Gastrocnemius medialis (tissue), 4 donors: ENCODE measurements at regions not wholly inside any gene's neighbourhood (a gene's known extent, or its start where the extent isn't known, plus 50 kb on each side); places are given as distances from the start of the nearest gene placed in this dataset.

Source experiments
- ATAC-seq, 2 donors: fragments of 150-250 bp; one replicate each; pipeline ENCODE4 v1.9.1; 2016
- DNase-seq, 2 donors: peaks; one replicate each; pipeline ENCODE4 v3.0.0-alpha.2; 2019
- H3K27ac ChIP-seq, 4 donors: fragments of 200-600 bp; sonication (generic); 1 replicate in 1 of 4; 2 replicates in 3 of 4; pipeline ENCODE4 v1.5.1; 2016 to 2018; ENCODE audit warnings: mild to moderate bottlenecking in 2 of 4, moderate library complexity in 1 of 4
- H3K27me3 ChIP-seq, 3 donors: fragments of 200-600 bp; sonication (generic) in 2 of 3; 1 replicate in 1 of 3; 2 replicates in 2 of 3; pipeline versions ENCODE4 v1.5.1 to v1.6.0; 2016 to 2019; ENCODE audit warnings: mild to moderate bottlenecking in 1 of 3, moderate library complexity in 1 of 3
- H3K36me3 ChIP-seq, 2 donors: fragments of 200-600 bp; sonication (generic) in 1 of 2; one replicate each; pipeline ENCODE4 v1.5.1; 2017 to 2018
- H3K4me1 ChIP-seq, 2 donors: fragments of 200-600 bp; sonication (generic) in 1 of 2; one replicate each; pipeline ENCODE4 v1.5.1; 2016 to 2017; ENCODE audit warnings: mild to moderate bottlenecking in 2 of 2
- H3K4me3 ChIP-seq, 4 donors: fragments of 200-600 bp; sonication (generic) in 3 of 4; 1 replicate in 1 of 4; 2 replicates in 3 of 4; pipeline ENCODE4 v1.5.1; 2016 to 2019; ENCODE audit warnings: mild to moderate bottlenecking in 2 of 4
- H3K9me3 ChIP-seq, 3 donors: fragments of 200-600 bp; sonication (generic) in 2 of 3; 1 replicate in 1 of 3; 2 replicates in 2 of 3; pipeline ENCODE4 v1.5.1; 2016 to 2019
- CTCF ChIP-seq, 5 experiments: fragments of 450-650 bp in 3 of 5; fragments of 200-600 bp in 2 of 5; sonication (generic) in 2 of 5; IDR thresholded peaks in 4 of 5; conservative IDR thresholded peaks in 1 of 5; 1 replicate in 4 of 5; 2 replicates in 1 of 5; pipeline ENCODE4 v1.5.1; 2016 to 2019; ENCODE audit warnings: antibody characterized with exemption in 5 of 5, mild to moderate bottlenecking in 3 of 5, moderate library complexity in 3 of 5
- POLR2A ChIP-seq, 2 donors: fragments of 450-650 bp; IDR thresholded peaks; one replicate each; pipeline ENCODE4 v1.6.1; 2017; ENCODE audit warnings: antibody characterized with exemption in 2 of 2, mild to moderate bottlenecking in 2 of 2, moderate library complexity in 2 of 2
- in situ Hi-C, 4 donors: fragments of 200-750 bp; cut with MboI; loops; one replicate each; pipeline versions ENCODE4 v1.15.0 to v1.8.0; 2017; ENCODE audit warnings: low sequenced_read_pairs in 4 of 4
- intact Hi-C: fragments of 100-400 bp; cut with DNase I; formaldehyde crosslinking; loops from one replicate; pipeline ENCODE4 v1.15.1; 2023; ENCODE audit warnings: low total_unique reads

- Histone ChIP-seq H3K9me3 (no peaks in the 10 kb centered on the region), H3K4me3 (no peak overlapping the region), H3K27me3 (no peaks in the 10 kb centered on the region), H3K4me1 (no peaks in the 10 kb centered on the region), H3K27ac (no peak overlapping the region), H3K36me3 (no peaks in the 10 kb centered on the region)
- intact Hi-C loops (no loop called here), in situ Hi-C loops (no loop called here)
- no peak for ATAC-seq
- DNase-seq: no peak
- TF ChIP-seq POLR2A (IDR thresholded peaks at IDR 0.05) (no peak), CTCF (IDR thresholded peaks at IDR 0.05 in 4 of 5, conservative IDR thresholded peaks at IDR 0.05 in 1 of 5) (no peak)
Observed at GRCh38 chr13:83423381-83423780, 458.9 kb downstream of the SLITRK1 start.

GRCh38 chr13:83414393-83414792 is 467.9 kb downstream of the SLITRK1 start:
- intact Hi-C loops: no loop called here
- H3K4me1 ChIP-seq: no peaks in the 10 kb centered on the region
- DNase-seq (no peak), ATAC-seq (no peak)
- H3K27ac ChIP-seq: no peak overlapping the region
- no peaks in the 10 kb centered on the region for H3K36me3 ChIP-seq
- in situ Hi-C loops: no loop called here
- no peaks in the 10 kb centered on the region for H3K9me3 ChIP-seq
- H3K4me3 ChIP-seq: no peak overlapping the region
- no peaks in the 10 kb centered on the region for H3K27me3 ChIP-seq
- TF ChIP-seq POLR2A (IDR thresholded peaks at IDR 0.05) (no peak), CTCF (IDR thresholded peaks at IDR 0.05 in 4 of 5, conservative IDR thresholded peaks at IDR 0.05 in 1 of 5) (no peak)

GRCh38 chr13:83386609-83387008 is 495.7 kb downstream of the SLITRK1 start:
- no peak for DNase-seq
- Histone ChIP-seq H3K4me1 (no peaks in the 10 kb centered on the region), H3K4me3 (no peak overlapping the region), H3K36me3 (no peaks in the 10 kb centered on the region), H3K27me3 (no peaks in the 10 kb centered on the region), H3K9me3 (no peaks in the 10 kb centered on the region), H3K27ac (no peak overlapping the region)
- intact Hi-C loops: no loop called here
- in situ Hi-C loops: no loop called here
- ATAC-seq: no peak
- no peak for TF ChIP-seq POLR2A (IDR thresholded peaks at IDR 0.05)
- no peak for TF ChIP-seq CTCF (IDR thresholded peaks at IDR 0.05 in 4 of 5, conservative IDR thresholded peaks at IDR 0.05 in 1 of 5)

GRCh38 chr13:83378908-83379307 is 503.4 kb downstream of the SLITRK1 start:
- ATAC-seq: no peak
- in situ Hi-C loops (no loop called here), intact Hi-C loops (no loop called here)

More at GRCh38 chr13:83378908-83379307, 503.4 kb downstream of the SLITRK1 start:
- no peak for DNase-seq
- H3K4me3 ChIP-seq: no peak overlapping the region
- H3K27ac ChIP-seq: no peak overlapping the region
- no peak for TF ChIP-seq POLR2A (IDR thresholded peaks at IDR 0.05)
- no peak for TF ChIP-seq CTCF (IDR thresholded peaks at IDR 0.05 in 4 of 5, conservative IDR thresholded peaks at IDR 0.05 in 1 of 5)
- H3K27me3 ChIP-seq: no peaks in the 10 kb centered on the region
- H3K4me1 ChIP-seq: no peaks in the 10 kb centered on the region
- H3K36me3 ChIP-seq: no peaks in the 10 kb centered on the region
- no peaks in the 10 kb centered on the region for H3K9me3 ChIP-seq
